ENCODE measurements at regions not wholly inside any gene's neighbourhood (a gene's known extent, or its start where the extent isn't known, plus 50 kb on each side); places are given as distances from the start of the nearest gene placed in this dataset.

DNA sequence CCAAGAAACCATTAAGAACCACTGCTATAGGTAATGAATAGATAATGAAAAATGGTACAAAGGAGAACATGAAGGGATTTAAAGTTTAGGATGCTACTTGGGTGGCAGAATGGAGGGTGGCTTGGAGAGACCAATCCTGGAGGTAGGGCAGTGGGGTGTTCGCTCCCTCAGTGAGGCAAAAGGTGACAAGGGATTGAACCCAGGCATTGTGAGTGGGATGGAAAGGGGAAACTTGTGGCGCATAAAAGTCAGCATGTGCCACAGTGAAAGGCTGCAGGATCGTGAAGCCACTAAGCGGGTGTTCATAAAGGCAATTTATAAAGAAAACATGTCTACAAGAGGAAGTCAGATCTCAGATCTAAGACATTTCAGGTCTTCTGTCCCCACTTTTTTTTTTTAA lies 76.7 kb upstream of the SLC38A2 start:
- Histone ChIP-seq H3K4me1 (ENCODE audit: control insufficient read depth in 1 of 2, insufficient read depth in 2 of 2, low read depth in 1 of 2, low read length in 1 of 2) (peaks cover 8 to 19% of the 10 kb centered on the region in 2 experiments; a peak in 3 of 4 replicates), H3K27me3 (ENCODE audit: insufficient read depth) (no peaks in the 10 kb centered on the region), H3F3A (replicated peaks; ENCODE audit: insufficient read depth) (peaks cover 6% of the 10 kb centered on the region), H3K27ac (ENCODE audit: low read depth in 2 of 2, low read length in 1 of 2) (no peak overlapping the region), H2AFZ (ENCODE audit: low read depth) (no peak overlapping the region), H3K9me2 (no peaks in the 10 kb centered on the region), H3K4me3 (ENCODE audit: low read depth in 2 of 2, low read length in 1 of 2) (no peak overlapping the region), H3K9me3 (no peaks in the 10 kb centered on the region), H4K20me1 (ENCODE audit: insufficient read depth) (no peaks in the 10 kb centered on the region), H3K9ac (no peak overlapping the region), H3K36me3 (replicated peaks in 1 of 2; ENCODE audit: control insufficient read depth in 1 of 2, insufficient read depth in 2 of 2, low read length in 1 of 2) (peaks cover 0 to 5% of the 10 kb centered on the region in 2 experiments), H3K4me2 (no peak overlapping the region), H3K79me2 (ENCODE audit: insufficient read depth) (no peaks in the 10 kb centered on the region)
- CTCF ChIA-PET = no interaction called here
- DNase-seq = no peak
- WGBS (ENCODE audit: low lambda C conversion rate) = 96% methylated on average over 4 of the region's 4 CpGs
- TF ChIP-seq MEF2A (IDR thresholded peaks at IDR 0.05; ENCODE audit: borderline replicate concordance, low read depth) (no peak), SMC3 (IDR thresholded peaks at IDR 0.05; ENCODE audit: low read depth, low read length) (no peak), FOXM1 (IDR thresholded peaks at IDR 0.05; ENCODE audit: low read depth) (no peak), RAD21 (IDR thresholded peaks at IDR 0.05; ENCODE audit: low read length) (no peak), TAF1 (IDR thresholded peaks at IDR 0.05; ENCODE audit: borderline replicate concordance, low read depth, low read length) (no peak), TCF12 (IDR thresholded peaks at IDR 0.05) (no peak), FOXJ3 (CRISPR knock-in tag; IDR thresholded peaks at IDR 0.05) (no peak), POLR2AphosphoS5 (IDR thresholded peaks at IDR 0.05; ENCODE audit: low read depth, low read length) (no peak), ELF1 (IDR thresholded peaks at IDR 0.05) (no peak), NRF1 (IDR thresholded peaks at IDR 0.05; ENCODE audit: low read depth, low read length) (no peak), TEAD4 (IDR thresholded peaks at IDR 0.05; ENCODE audit: borderline replicate concordance, insufficient read depth) (no peak), RXRA (IDR thresholded peaks at IDR 0.05; ENCODE audit: borderline replicate concordance, low read depth) (no peak), EZH2phosphoT487 (IDR thresholded peaks at IDR 0.05; ENCODE audit: borderline replicate concordance, low read depth) (no peak), YY1 (IDR thresholded peaks at IDR 0.05; ENCODE audit: low read depth) (no peak)
- TF ChIP-seq, protein P1, sequence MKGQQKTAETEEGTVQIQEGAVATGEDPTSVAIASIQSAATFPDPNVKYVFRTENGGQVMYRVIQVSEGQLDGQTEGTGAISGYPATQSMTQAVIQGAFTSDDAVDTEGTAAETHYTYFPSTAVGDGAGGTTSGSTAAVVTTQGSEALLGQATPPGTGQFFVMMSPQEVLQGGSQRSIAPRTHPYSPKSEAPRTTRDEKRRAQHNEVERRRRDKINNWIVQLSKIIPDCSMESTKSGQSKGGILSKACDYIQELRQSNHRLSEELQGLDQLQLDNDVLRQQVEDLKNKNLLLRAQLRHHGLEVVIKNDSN (IDR thresholded peaks at IDR 0.05; ENCODE audit: borderline replicate concordance, low read depth) = no peak
- TF ChIP-seq, protein P2, sequence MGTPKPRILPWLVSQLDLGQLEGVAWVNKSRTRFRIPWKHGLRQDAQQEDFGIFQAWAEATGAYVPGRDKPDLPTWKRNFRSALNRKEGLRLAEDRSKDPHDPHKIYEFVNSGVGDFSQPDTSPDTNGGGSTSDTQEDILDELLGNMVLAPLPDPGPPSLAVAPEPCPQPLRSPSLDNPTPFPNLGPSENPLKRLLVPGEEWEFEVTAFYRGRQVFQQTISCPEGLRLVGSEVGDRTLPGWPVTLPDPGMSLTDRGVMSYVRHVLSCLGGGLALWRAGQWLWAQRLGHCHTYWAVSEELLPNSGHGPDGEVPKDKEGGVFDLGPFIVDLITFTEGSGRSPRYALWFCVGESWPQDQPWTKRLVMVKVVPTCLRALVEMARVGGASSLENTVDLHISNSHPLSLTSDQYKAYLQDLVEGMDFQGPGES (IDR thresholded peaks at IDR 0.05; ENCODE audit: low read depth, low read length) = no peak
- TF ChIP-seq, protein P3, sequence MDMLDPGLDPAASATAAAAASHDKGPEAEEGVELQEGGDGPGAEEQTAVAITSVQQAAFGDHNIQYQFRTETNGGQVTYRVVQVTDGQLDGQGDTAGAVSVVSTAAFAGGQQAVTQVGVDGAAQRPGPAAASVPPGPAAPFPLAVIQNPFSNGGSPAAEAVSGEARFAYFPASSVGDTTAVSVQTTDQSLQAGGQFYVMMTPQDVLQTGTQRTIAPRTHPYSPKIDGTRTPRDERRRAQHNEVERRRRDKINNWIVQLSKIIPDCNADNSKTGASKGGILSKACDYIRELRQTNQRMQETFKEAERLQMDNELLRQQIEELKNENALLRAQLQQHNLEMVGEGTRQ (IDR thresholded peaks at IDR 0.05; ENCODE audit: borderline replicate concordance, low read depth, low read length) = no peak
- POLR2A ChIA-PET = no interaction called here

DNA sequence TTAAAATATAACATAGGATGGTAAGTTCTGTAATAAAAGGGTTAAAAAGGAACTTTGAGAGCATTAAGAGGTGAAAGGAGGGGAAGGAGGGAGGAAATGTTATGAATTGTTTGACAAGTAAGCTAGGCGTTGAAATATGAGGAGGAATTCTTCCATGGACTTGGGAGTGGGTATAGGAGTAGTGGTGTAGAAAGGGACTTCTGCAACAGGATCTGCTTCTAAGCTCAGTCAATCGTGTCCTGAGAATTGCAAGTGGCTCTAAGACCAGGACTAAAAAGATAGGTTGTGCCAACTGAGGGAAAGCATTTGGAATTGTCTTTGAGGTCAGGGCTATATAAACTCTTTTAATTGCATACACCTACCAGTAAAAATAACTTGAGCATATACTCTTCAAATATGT lies 74.1 kb upstream of the SLC38A2 start:
- no peak for DNase-seq
- Histone ChIP-seq H3K79me2 (ENCODE audit: insufficient read depth) (no peaks in the 10 kb centered on the region), H3K36me3 (replicated peaks in 1 of 2; ENCODE audit: control insufficient read depth in 1 of 2, insufficient read depth in 2 of 2, low read length in 1 of 2) (peaks cover 0 to 5% of the 10 kb centered on the region in 2 experiments), H3K27me3 (ENCODE audit: insufficient read depth) (no peaks in the 10 kb centered on the region), H3K27ac (ENCODE audit: low read depth in 2 of 2, low read length in 1 of 2) (no peak overlapping the region), H2AFZ (ENCODE audit: low read depth) (no peak overlapping the region), H3K9me3 (no peaks in the 10 kb centered on the region), H3K4me2 (no peak overlapping the region), H3K4me3 (ENCODE audit: low read depth in 2 of 2, low read length in 1 of 2) (no peak overlapping the region), H3F3A (replicated peaks; ENCODE audit: insufficient read depth) (peaks cover 2% of the 10 kb centered on the region), H3K9me2 (no peaks in the 10 kb centered on the region), H3K4me1 (ENCODE audit: control insufficient read depth in 1 of 2, insufficient read depth in 2 of 2, low read depth in 1 of 2, low read length in 1 of 2) (peaks cover 6 to 32% of the 10 kb centered on the region in 2 experiments), H4K20me1 (ENCODE audit: insufficient read depth) (no peaks in the 10 kb centered on the region), H3K9ac (no peak overlapping the region)
- CTCF ChIA-PET = no interaction called here
- 67% methylated on average over 2 of the region's 2 CpGs for WGBS (ENCODE audit: low lambda C conversion rate)
- POLR2A ChIA-PET = no interaction called here
- TF ChIP-seq ELF1 (IDR thresholded peaks at IDR 0.05) = no peak
- TF ChIP-seq CHD2 (IDR thresholded peaks at IDR 0.05; ENCODE audit: low read length, partially characterized antibody) = no peak
- TF ChIP-seq, protein P4, sequence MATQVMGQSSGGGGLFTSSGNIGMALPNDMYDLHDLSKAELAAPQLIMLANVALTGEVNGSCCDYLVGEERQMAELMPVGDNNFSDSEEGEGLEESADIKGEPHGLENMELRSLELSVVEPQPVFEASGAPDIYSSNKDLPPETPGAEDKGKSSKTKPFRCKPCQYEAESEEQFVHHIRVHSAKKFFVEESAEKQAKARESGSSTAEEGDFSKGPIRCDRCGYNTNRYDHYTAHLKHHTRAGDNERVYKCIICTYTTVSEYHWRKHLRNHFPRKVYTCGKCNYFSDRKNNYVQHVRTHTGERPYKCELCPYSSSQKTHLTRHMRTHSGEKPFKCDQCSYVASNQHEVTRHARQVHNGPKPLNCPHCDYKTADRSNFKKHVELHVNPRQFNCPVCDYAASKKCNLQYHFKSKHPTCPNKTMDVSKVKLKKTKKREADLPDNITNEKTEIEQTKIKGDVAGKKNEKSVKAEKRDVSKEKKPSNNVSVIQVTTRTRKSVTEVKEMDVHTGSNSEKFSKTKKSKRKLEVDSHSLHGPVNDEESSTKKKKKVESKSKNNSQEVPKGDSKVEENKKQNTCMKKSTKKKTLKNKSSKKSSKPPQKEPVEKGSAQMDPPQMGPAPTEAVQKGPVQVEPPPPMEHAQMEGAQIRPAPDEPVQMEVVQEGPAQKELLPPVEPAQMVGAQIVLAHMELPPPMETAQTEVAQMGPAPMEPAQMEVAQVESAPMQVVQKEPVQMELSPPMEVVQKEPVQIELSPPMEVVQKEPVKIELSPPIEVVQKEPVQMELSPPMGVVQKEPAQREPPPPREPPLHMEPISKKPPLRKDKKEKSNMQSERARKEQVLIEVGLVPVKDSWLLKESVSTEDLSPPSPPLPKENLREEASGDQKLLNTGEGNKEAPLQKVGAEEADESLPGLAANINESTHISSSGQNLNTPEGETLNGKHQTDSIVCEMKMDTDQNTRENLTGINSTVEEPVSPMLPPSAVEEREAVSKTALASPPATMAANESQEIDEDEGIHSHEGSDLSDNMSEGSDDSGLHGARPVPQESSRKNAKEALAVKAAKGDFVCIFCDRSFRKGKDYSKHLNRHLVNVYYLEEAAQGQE (IDR thresholded peaks at IDR 0.05; ENCODE audit: low read depth, low read length) = no peak
- TF ChIP-seq, protein P3 (IDR thresholded peaks at IDR 0.05; ENCODE audit: borderline replicate concordance, low read depth, low read length) = no peak
- TF ChIP-seq SIN3A (IDR thresholded peaks at IDR 0.05; ENCODE audit: borderline replicate concordance, low read depth, low read length) = no peak
- no peak for TF ChIP-seq FOXM1 (IDR thresholded peaks at IDR 0.05; ENCODE audit: low read depth)
